ENCODE measurements at regions not wholly inside any gene's neighbourhood (a gene's known extent, or its start where the extent isn't known, plus 50 kb on each side); places are given as distances from the start of the nearest gene placed in this dataset.

- TF ChIP-seq CTCF (IDR thresholded peaks at IDR 0.05) (no peak), POLR2A (IDR thresholded peaks at IDR 0.05) (no peak)
Measured at GRCh38 chr2:60347781-60348180, 205.7 kb downstream of the BCL11A start.
